GM18508 (cell line): ENCODE measurements at regions not wholly inside any gene's neighbourhood (a gene's known extent, or its start where the extent isn't known, plus 50 kb on each side); places are given as distances from the start of the nearest gene placed in this dataset.
"Not testable (repeated sequence)": the region's sequence is repeated elsewhere in the genome, so short reads cannot be mapped to it uniquely, and the experiment has no call there.

ENCODE experiments used
- ATAC-seq: cut with Tn5 transposase; IDR thresholded peaks from one replicate; pipeline ENCODE4 v1.9.1; 2021; ENCODE audit warnings: moderate number of reproducible peaks; ENCODE audit not compliant: insufficient read depth, unreplicated experiment

GRCh38 chr6:67717281-67717680, 917.8 kb upstream of the ADGRB3 start:
- no peak for ATAC-seq

DNA sequence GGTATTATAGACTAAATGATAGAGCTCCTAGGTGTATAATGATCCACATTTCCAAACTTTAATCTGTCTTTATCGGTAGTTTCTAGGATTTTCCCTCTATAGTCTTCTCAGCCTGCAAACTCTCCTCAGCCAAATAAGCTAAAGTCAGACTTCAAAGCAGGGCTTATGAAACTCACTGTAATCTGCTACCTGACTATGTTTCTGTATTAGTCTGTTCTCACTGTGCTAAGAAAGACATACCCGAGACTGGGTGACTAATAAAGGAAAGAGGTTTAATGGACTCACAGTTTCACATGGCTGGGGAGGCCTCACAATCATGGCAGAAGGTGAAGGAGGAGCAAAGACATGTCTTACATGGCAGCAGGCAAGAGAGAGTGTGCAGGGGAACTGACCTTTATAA, 928.7 kb upstream of the ADGRB3 start:
- no peak for ATAC-seq

- no peak for ATAC-seq
Observed at GRCh38 chr6:67698534-67698933, 936.5 kb upstream of the ADGRB3 start.

DNA sequence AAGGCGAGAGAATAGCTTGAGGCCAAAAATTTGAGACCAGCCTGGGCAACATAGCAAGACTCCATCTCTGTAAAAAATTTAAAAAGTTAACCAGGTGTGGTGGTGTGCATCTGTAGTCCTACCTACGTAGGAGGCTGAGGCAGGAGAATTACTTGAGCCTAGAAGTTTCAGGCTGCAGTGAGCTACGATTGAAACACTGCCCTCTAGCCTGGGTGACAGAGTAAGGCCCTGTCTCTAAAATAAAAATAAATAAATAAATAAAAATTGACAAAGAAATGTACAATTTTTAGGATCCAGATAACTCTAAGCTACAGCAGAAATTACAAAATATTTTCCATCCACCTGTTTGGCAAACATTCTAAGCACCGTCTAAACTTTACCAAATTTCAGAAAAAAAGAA, 941.0 kb upstream of the ADGRB3 start:
- ATAC-seq = no peak

- ATAC-seq = no peak
Observed at GRCh38 chr6:67689329-67689728, 945.8 kb upstream of the ADGRB3 start.

GRCh38 chr6:67687396-67687795, 947.7 kb upstream of the ADGRB3 start:
- no peak for ATAC-seq

DNA sequence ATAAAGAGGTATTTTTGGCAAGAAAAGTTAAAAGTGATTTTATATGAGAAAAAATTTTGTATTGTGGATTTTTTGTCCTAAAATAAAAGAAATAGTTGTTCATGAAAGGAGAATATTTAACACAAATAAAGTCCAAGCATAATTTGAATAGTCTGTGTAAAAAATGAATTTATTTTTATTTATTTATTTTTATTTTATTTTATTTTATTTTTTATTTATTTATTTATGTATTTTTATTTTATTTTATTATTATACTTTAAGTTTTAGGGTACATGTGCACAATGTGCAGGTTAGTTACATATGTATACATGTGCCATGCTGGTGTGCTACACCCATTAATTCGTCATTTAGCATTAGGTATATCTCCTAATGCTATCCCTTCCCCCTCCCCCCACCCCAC, 948.9 kb upstream of the ADGRB3 start:
- ATAC-seq = not testable (repeated sequence)

- no peak for ATAC-seq
Observed at GRCh38 chr6:67683960-67684359, 951.1 kb upstream of the ADGRB3 start.

- ATAC-seq = no peak
Observed at GRCh38 chr6:67680297-67680932, 954.7 kb upstream of the ADGRB3 start.

DNA sequence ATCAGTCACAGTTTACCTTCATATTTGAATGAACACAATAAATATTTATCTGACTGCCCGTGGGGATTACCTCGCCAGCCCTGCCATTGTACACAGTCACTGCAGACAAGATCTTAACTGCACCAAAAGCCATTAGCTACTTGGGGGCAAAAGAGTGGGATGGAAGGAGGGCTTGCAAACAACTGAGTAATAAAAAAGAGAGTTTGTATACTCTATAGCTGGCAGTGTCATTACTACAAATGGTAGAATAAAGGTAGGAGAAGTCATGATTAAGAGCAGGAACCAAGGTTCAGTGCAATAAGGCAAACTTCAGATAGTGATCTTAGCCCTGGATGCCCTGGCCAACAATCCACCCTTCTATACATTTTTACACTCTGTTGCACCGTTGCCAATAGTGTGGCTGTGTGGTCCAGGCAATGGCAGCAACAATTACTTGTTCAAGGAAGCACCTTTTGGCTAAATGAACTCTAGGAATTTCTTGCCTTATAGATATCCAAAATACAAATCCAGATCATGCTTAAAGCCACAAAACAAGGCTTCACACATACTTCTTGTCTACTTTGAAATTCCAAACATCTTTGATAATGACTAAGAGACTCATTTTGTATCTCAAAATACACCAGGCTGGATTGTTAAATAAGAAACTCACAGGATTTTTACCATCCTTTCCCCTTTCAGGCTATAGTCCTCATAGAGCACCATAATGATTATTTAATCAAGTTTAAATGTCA, 955.4 kb upstream of the ADGRB3 start:
- ATAC-seq = no peak

- ATAC-seq = no peak
Observed at GRCh38 chr6:67676892-67677291, 958.2 kb upstream of the ADGRB3 start.

GRCh38 chr6:67667637-67668422, 967.3 kb upstream of the ADGRB3 start:
- ATAC-seq = no peak

DNA sequence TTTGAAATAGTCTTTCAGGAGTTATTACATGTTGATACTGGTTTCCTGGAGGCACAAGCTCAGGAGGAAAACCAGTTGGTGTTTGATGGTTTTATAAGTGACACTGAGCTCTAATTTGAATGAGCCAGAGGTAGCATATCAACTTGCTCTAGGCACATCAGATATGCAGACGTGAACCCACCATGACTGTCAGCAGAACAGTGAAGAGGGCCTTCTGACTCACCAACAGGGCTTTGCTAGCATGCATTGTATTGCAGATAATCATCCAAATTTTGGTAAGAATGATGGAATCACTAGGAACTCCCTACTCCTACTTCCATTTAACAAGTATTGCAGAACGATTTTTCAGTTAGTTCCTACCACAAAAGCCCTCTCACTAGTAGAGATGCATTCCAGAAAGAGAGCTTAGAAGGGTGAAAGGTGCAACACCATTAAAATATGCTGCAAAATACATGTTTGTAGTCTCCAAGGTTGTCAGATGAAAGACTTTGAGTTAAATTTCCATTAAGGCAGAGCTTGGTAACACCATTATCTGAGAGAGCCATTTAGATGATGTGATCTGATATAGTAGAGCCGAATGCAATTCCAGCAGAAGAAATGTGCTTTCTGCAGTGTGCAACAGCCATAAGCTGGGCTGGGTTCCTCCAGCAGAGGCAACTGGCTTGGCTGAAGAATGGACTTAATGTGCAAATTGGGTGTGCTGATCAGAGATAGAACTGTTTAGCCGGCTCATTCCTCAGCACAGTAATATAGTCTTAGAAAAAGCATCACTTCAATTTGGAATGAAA, 968.7 kb upstream of the ADGRB3 start:
- ATAC-seq = no peak

DNA sequence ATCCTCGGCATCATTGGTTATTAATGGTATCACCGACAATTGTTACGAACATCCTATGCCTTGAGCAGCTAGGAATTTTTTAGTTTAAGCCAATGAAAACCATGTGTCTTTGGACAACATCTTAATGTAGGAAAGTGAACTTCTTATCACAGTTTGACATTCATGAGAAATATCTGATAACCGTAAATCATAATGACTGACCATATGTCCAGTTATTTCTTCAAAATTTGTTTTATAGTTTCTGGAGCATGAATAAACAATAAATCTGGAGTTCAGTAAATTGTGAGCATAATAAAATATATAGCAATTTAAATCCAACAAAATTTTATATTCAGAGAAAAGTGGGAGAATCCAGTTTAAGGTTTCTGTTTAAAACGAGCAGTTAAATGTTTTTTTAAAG, 970.1 kb upstream of the ADGRB3 start:
- ATAC-seq = no peak

GRCh38 chr6:67663105-67663895, 971.8 kb upstream of the ADGRB3 start:
- no peak for ATAC-seq

DNA sequence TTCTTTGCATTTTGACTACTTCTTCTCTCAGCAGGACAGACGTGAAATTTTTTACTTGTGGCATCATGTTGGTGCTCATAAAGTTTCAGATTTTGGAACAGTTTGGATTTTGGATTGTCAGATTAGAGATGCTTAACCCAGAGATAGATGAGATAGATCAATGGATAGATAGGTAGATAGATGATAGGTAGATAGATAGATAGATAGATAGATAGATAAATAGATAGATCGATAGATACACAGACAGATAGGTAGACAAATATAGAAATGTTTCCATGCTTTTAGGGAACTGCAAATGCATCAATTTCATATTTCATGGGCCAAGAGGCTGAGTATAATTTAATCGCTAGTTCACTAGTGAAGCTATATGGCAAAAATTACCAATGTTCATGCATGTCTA, 981.5 kb upstream of the ADGRB3 start:
- no peak for ATAC-seq

DNA sequence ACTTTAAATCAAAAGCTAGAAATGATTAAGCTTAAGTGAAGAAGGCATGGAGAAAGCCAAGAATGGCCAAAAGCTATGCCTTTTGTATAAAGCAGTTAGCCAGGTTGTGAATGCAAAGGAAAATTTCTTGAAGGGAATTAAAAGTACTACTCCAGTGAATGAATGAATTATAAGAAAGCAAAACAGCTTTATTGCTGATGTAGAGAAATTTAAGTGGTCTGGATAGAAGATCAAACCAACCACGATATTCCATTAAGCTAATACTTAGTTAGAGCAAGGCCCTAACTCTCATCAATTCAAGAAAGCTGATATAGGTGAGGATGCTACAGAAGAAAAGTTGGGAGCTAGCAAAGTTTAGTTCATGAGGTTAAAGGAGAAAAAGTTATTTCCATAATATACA, 988.5 kb upstream of the ADGRB3 start:
- ATAC-seq = no peak

- ATAC-seq = no peak
Observed at GRCh38 chr6:67643281-67643680, 991.8 kb upstream of the ADGRB3 start.

DNA sequence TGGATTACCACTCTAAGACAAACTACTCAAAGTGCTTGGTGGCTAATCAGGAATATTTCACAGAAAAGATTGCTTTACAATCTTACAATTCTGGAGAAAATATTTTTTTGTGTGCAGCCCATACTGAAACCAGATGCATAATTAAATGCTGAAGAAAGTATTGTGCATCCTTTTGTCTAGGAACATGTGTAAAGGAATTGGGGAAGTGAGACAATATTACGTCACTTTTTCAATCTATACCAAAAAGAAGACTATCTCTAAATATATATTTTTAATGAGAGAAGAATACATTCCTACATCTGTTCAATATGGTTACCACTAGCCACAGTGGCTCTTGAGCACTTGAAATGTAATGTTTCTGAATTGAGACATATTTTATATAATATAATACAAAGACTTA, 992.5 kb upstream of the ADGRB3 start:
- ATAC-seq = no peak

DNA sequence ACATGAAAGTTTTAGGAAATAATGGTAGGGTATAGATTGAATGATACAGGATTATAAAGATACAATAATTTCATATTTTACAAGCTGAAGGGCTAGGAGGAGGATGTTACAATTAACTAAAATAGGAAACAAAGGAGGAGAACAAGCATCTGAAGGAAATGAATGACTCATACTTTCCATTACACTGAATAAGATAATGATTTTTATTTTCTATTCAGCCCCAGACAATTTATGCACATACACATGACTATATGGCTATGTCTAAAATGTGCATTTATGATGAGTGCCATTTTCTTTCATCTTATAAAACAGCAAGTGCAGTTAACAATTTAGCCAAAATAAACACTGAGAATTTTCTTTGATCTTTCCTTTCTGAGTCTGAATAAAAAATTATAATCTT, 994.6 kb upstream of the ADGRB3 start:
- no peak for ATAC-seq
